ENCODE measurements at regions not wholly inside any gene's neighbourhood (a gene's known extent, or its start where the extent isn't known, plus 50 kb on each side); places are given as distances from the start of the nearest gene placed in this dataset.

DNA sequence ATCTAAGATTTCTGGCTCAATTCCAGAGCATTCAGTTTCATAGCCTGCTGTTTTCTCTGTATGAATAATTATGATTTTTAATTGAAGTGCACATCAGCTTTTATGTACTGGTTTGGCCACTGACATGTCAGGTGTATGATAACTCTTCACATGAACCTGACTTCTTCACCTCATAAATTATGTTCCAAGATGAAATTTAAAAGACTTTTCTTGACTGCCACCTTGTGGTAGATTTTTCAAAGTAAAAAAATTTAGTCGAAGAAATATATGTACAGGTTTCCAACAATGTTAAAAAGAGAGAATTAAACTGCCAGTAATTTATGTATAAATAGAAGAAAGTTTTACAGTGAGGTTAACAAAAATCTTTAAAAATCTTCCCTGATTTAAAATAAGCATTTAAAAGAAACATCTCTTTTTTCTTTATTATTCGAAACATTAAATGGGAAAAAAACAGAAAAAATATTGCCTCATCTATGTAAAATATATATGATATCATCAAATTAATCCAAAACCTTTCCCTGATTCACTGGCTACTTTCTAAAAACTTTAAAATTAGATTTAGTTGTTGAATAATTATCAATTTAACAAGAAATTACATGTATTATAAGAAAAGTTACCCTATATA, 124.9 kb upstream of the ATXN7L3B start:
- intact Hi-C loops (cut with DNase I; ENCODE audit: low total_unique reads) = no loop called here
- no peak overlapping the region for H3K4me3 ChIP-seq
- H3K9me3 ChIP-seq = no peaks in the 10 kb centered on the region
- no peak overlapping the region for H3K27ac ChIP-seq
- H3K36me3 ChIP-seq = no peaks in the 10 kb centered on the region
- TF ChIP-seq, protein P1, sequence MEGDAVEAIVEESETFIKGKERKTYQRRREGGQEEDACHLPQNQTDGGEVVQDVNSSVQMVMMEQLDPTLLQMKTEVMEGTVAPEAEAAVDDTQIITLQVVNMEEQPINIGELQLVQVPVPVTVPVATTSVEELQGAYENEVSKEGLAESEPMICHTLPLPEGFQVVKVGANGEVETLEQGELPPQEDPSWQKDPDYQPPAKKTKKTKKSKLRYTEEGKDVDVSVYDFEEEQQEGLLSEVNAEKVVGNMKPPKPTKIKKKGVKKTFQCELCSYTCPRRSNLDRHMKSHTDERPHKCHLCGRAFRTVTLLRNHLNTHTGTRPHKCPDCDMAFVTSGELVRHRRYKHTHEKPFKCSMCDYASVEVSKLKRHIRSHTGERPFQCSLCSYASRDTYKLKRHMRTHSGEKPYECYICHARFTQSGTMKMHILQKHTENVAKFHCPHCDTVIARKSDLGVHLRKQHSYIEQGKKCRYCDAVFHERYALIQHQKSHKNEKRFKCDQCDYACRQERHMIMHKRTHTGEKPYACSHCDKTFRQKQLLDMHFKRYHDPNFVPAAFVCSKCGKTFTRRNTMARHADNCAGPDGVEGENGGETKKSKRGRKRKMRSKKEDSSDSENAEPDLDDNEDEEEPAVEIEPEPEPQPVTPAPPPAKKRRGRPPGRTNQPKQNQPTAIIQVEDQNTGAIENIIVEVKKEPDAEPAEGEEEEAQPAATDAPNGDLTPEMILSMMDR (IDR thresholded peaks at IDR 0.05 in 8 of 11, conservative IDR thresholded peaks at IDR 0.05 in 3 of 11) = peak in 1 of 11 experiments; percentile 30
- no peak for TF ChIP-seq POLR2AphosphoS5 (IDR thresholded peaks at IDR 0.05)
- TF ChIP-seq POLR2A (IDR thresholded peaks at IDR 0.05) = no peak
- no peaks in the 10 kb centered on the region for H3K27me3 ChIP-seq (replicated peaks in 1 of 7)
- 48 to 52% (median 50%) methylated on average over 2 of the region's 2 CpGs for WGBS, 5 donors
- H3K4me1 ChIP-seq = no peaks in the 10 kb centered on the region
- no peak for DNase-seq

DNA sequence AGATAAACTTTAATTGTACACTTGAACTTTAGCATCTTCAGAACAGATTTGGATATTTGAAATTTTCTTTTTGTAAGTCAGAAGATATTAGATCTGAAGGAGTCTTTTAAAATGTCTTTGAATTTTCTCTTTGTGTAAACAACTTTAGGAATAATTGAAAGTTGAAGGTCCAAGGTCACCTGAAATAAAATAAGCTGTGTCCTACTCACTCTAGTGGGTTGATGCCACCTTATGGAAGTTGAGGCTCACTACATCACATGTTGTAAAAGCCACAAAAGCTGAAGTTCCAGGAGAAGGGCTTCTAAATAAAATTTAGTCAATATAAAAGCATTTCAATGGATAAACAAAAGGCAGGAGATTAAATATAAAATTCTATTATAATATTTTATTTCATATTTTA, 122.0 kb upstream of the ATXN7L3B start:
- no peaks in the 10 kb centered on the region for H3K27me3 ChIP-seq (replicated peaks in 1 of 7)
- H3K27ac ChIP-seq = no peak overlapping the region
- no peaks in the 10 kb centered on the region for H3K4me1 ChIP-seq
- no peaks in the 10 kb centered on the region for H3K36me3 ChIP-seq
- intact Hi-C loops (cut with DNase I; ENCODE audit: low total_unique reads) = no loop called here
- H3K4me3 ChIP-seq = no peak overlapping the region
- DNase-seq = no peak
- no peaks in the 10 kb centered on the region for H3K9me3 ChIP-seq
- TF ChIP-seq POLR2AphosphoS5 (IDR thresholded peaks at IDR 0.05) = no peak
- TF ChIP-seq, protein P1 (IDR thresholded peaks at IDR 0.05 in 8 of 11, conservative IDR thresholded peaks at IDR 0.05 in 3 of 11) = peak in 1 of 11 experiments; percentile 18

DNA sequence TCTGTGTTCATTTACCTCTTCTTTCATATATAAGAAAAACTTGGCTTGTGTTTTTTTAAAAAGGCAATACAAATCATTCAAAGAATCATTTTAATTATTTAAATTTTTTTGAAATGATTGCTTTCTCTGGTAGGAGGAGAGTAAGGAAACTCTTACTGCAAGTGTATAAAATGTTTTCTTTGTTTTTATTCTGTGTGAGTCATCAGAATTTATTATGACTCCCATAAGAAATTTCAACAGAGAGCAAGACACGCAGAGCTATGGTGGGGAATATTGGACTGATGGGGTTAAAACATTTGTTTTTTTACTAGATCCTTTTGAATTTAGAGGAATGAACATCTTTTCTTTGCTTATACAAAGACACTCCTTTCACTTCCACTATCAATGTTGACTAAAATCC, 119.1 kb upstream of the ATXN7L3B start:
- no peaks in the 10 kb centered on the region for H3K4me1 ChIP-seq
- no peaks in the 10 kb centered on the region for H3K9me3 ChIP-seq
- no peak overlapping the region for H3K4me3 ChIP-seq
- WGBS, 5 donors = 84 to 95% (median 90%) methylated on average over 1 of the region's 1 CpG
- H3K27me3 ChIP-seq (replicated peaks in 1 of 7) = no peaks in the 10 kb centered on the region
- TF ChIP-seq, protein P1 (IDR thresholded peaks at IDR 0.05 in 8 of 11, conservative IDR thresholded peaks at IDR 0.05 in 3 of 11) = no peak
- TF ChIP-seq POLR2AphosphoS5 (IDR thresholded peaks at IDR 0.05) (no peak), POLR2A (IDR thresholded peaks at IDR 0.05) (no peak)
- H3K27ac ChIP-seq = no peak overlapping the region
- intact Hi-C loops (cut with DNase I; ENCODE audit: low total_unique reads) = no loop called here
- no peak for DNase-seq
- H3K36me3 ChIP-seq = no peaks in the 10 kb centered on the region

DNA sequence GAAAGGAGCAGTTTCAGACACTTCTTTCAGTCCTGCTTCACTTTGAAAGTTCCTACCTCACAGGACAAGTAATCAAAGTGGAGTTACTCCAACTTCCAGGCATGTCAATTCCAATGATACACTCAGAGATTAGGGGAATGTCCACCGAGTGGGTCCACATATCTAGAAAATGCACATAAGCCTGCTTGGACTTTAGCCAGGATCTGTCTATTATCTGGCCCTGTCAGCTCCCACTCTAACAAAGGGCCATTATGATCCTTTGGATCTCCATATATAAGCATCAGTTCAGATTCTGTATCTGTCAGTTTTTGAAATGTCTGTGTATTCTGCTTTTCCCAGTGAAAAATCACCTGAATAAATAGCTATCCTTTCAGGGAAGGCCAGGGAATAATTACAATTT, 112.9 kb upstream of the ATXN7L3B start:
- TF ChIP-seq POLR2AphosphoS5 (IDR thresholded peaks at IDR 0.05) = no peak
- no peak for TF ChIP-seq POLR2A (IDR thresholded peaks at IDR 0.05)
- TF ChIP-seq, protein P1 (IDR thresholded peaks at IDR 0.05 in 8 of 11, conservative IDR thresholded peaks at IDR 0.05 in 3 of 11) = no peak
- intact Hi-C loops (cut with DNase I; ENCODE audit: low total_unique reads) = no loop called here
- DNase-seq = no peak

More for the DNA sequence above, 112.9 kb upstream of the ATXN7L3B start:
- no peak overlapping the region for H3K4me3 ChIP-seq
- H3K27me3 ChIP-seq (replicated peaks in 1 of 7) = no peaks in the 10 kb centered on the region
- no peaks in the 10 kb centered on the region for H3K36me3 ChIP-seq
- peaks cover 0 to 4% (median 0%) of the 10 kb centered on the region in 8 donors for H3K9me3 ChIP-seq
- 34 to 67% (median 55%) methylated on average over 1 of the region's 1 CpG for WGBS, 5 donors
- H3K4me1 ChIP-seq = no peaks in the 10 kb centered on the region
- H3K27ac ChIP-seq = no peak overlapping the region

All from spleen (tissue), 11 donors.